Adrenal gland (tissue), 9 donors: ENCODE measurements at regions not wholly inside any gene's neighbourhood (a gene's known extent, or its start where the extent isn't known, plus 50 kb on each side); places are given as distances from the start of the nearest gene placed in this dataset.

ENCODE experiments used
- DNase-seq, 7 donors: peaks; one replicate each; pipeline ENCODE4 v3.0.0-alpha.2; 2019 to 2020
- H3K27ac ChIP-seq, 5 donors: fragments of 200-600 bp; sonication (generic) in 4 of 5; 1 replicate in 3 of 5; 2 replicates in 2 of 5; pipeline versions ENCODE4 v1.5.1 to v1.8.0; 2016 to 2020; ENCODE audit warnings: mild to moderate bottlenecking in 1 of 5
- H3K27me3 ChIP-seq: fragments of 200-600 bp; 2 replicates; pipeline ENCODE4 v1.8.0; 2021
- H3K36me3 ChIP-seq, 2 donors: fragments of 200-600 bp; replicated peaks in 1 of 2; 1 replicate in 1 of 2; 2 replicates in 1 of 2; pipeline versions ENCODE4 v1.5.1 to v1.8.0; 2018 to 2022
- H3K4me1 ChIP-seq, 2 donors: fragments of 200-600 bp; replicated peaks in 1 of 2; 1 replicate in 1 of 2; 2 replicates in 1 of 2; pipeline versions ENCODE4 v1.5.1 to v1.8.0; 2018 to 2021
- H3K4me3 ChIP-seq, 4 donors: fragments of 200-600 bp; sonication (generic) in 3 of 4; one replicate each; pipeline ENCODE4 v1.5.1; 2016 to 2018
- H3K9me3 ChIP-seq, 3 donors: fragments of 200-600 bp; sonication (generic) in 1 of 3; replicated peaks in 1 of 3; 1 replicate in 2 of 3; 2 replicates in 1 of 3; pipeline versions ENCODE4 v1.5.1 to v1.8.0; 2016 to 2021
- CTCF ChIP-seq, 6 experiments: fragments of 450-650 bp in 4 of 6; fragments of 200-600 bp in 2 of 6; sonication (generic) in 1 of 6; IDR thresholded peaks; 1 replicate in 5 of 6; 2 replicates in 1 of 6; pipeline versions ENCODE4 v1.5.1 to v1.8.0; 2016 to 2021; ENCODE audit warnings: antibody characterized with exemption in 6 of 6, mild to moderate bottlenecking in 2 of 6, moderate library complexity in 1 of 6
- POLR2A ChIP-seq, 2 donors: fragments of 450-650 bp; IDR thresholded peaks; one replicate each; pipeline ENCODE4 v1.6.1; 2017; ENCODE audit warnings: antibody characterized with exemption in 2 of 2, mild to moderate bottlenecking in 2 of 2, moderate library complexity in 1 of 2
- WGBS, 4 donors: extraction: QIAGEN DNeasy Blood & Tissue Kit in 2 of 4; methylation state at CpG; one replicate each; pipeline versions ENCODE4 v1.1.5 to v1.1.7; 2013 to 2017; 5-methylcytosine and 5-hydroxymethylcytosine counted together
- intact Hi-C, 2 donors: fragments of 100-400 bp; cut with DNase I; formaldehyde crosslinking; loops; one replicate each; pipeline versions ENCODE4 v1.14.1 to v1.15.0; 2022 to 2023
- donor health status: healthy with polysubstance abuse.
- donor health status: Bipolar disorder and iron deficiency.
- donor health status: DM: yes; HTN: yes; CAD: no.
- donor health status: DM: no; HTN: no; CAD: no.
- donor health status: DM: no; HTN: no; CAD: no.

DNA sequence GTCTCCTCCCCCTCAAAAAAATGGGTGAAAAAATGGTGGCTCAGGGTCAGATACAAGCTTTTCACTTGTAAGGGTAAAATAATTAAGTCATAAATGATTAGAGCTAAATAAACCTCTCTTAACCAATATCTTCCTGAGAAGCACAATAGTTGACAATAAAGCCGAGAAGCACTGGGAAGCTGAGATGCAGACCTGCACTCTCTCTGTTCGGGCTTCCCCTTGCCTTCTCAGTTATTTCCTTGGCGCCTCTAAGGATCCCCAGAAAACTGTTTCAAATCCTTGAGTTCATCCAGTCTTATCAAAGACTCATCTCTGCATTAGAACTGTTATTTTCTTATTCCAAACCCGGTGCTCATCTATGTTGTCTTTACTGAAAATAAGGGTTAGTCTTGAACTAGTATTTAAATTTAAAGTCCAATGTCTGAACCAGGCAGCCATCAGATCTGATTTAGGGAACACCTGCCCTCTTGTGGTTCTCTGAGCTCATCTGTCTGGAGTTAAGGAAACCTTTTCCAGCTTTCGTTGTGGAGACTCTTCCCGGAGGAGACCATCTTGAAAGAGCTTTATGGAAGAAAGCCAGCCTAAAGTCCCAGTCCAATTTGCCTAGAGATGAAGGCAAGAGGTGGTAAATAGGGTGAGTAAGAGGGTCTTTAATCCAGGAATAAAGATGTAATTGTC lies 256.4 kb upstream of the MCTP2 start:
- DNase-seq: peak in 1 of 7 donors; percentile 4
- TF ChIP-seq CTCF (IDR thresholded peaks at IDR 0.05): peak in 4 of 6 experiments; percentile 33 to 44 (median 36)
- no peak for TF ChIP-seq POLR2A (IDR thresholded peaks at IDR 0.05)
- H3K4me3 ChIP-seq: no peak overlapping the region
- 50 to 56% (median 52%) methylated on average over 6 of the region's 6 CpGs for WGBS, 4 donors
- no peaks in the 10 kb centered on the region for H3K4me1 ChIP-seq
- intact Hi-C loops: no loop called here
- H3K27me3 ChIP-seq: no peaks in the 10 kb centered on the region
- no peak overlapping the region for H3K27ac ChIP-seq
- no peaks in the 10 kb centered on the region for H3K9me3 ChIP-seq
- no peaks in the 10 kb centered on the region for H3K36me3 ChIP-seq

GRCh38 chr15:93973287-93973686 lies 258.1 kb upstream of the MCTP2 start:
- H3K4me1 ChIP-seq: no peaks in the 10 kb centered on the region
- WGBS, 4 donors: 65 to 69% (median 67%) methylated on average over 5 of the region's 5 CpGs
- H3K27me3 ChIP-seq: no peaks in the 10 kb centered on the region
- no peak for TF ChIP-seq CTCF (IDR thresholded peaks at IDR 0.05)
- TF ChIP-seq POLR2A (IDR thresholded peaks at IDR 0.05): no peak
- no peak overlapping the region for H3K4me3 ChIP-seq
- no peak overlapping the region for H3K27ac ChIP-seq
- H3K36me3 ChIP-seq: no peaks in the 10 kb centered on the region
- DNase-seq: peak in 3 of 7 donors; percentile 6 to 62 (median 32)
- intact Hi-C loops: no loop called here
- H3K9me3 ChIP-seq: no peaks in the 10 kb centered on the region

DNA sequence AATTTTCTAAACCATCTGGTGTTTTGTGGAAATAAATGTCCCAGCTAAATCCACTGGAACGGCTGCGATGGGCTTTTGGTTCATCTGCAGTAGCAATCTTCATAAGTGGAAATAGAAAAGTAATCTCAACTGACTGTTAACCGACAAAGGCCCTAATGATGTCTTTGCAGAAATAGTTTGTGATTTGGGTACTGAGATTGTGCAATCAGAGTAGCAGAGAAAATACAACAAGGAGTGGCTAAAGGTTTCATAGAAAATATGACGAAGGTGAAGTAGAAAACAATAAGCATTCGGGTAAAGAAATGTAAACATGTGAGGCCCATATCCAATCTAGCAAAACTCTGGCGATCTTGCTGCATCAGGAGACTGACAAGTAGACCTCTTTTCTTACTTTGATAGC lies 262.6 kb upstream of the MCTP2 start:
- intact Hi-C loops: no loop called here
- H3K4me3 ChIP-seq: no peak overlapping the region
- H3K9me3 ChIP-seq: no peaks in the 10 kb centered on the region
- TF ChIP-seq POLR2A (IDR thresholded peaks at IDR 0.05): no peak
- H3K4me1 ChIP-seq: no peaks in the 10 kb centered on the region
- H3K27ac ChIP-seq: no peak overlapping the region
- H3K36me3 ChIP-seq: no peaks in the 10 kb centered on the region
- no peaks in the 10 kb centered on the region for H3K27me3 ChIP-seq
- DNase-seq: no peak
- WGBS, 4 donors: 69 to 85% (median 79%) methylated on average over 6 of the region's 6 CpGs

- 74 to 79% (median 76%) methylated on average over 6 of the region's 6 CpGs for WGBS, 4 donors
- H3K4me3 ChIP-seq: no peak overlapping the region
- no peak for TF ChIP-seq CTCF (IDR thresholded peaks at IDR 0.05)
- no peak for TF ChIP-seq POLR2A (IDR thresholded peaks at IDR 0.05)
- H3K4me1 ChIP-seq: no peaks in the 10 kb centered on the region
- no peak for DNase-seq
- H3K27me3 ChIP-seq: no peaks in the 10 kb centered on the region
- intact Hi-C loops: no loop called here
- no peak overlapping the region for H3K27ac ChIP-seq
- no peaks in the 10 kb centered on the region for H3K9me3 ChIP-seq
- no peaks in the 10 kb centered on the region for H3K36me3 ChIP-seq
Observed at GRCh38 chr15:93965304-93965908, 266.0 kb upstream of the MCTP2 start.
